ENCODE measurements at regions not wholly inside any gene's neighbourhood (a gene's known extent, or its start where the extent isn't known, plus 50 kb on each side); places are given as distances from the start of the nearest gene placed in this dataset.

- ChIA-PET CTCF (ENCODE audit: low intra/inter-chr PET ratio) (no interaction called here), POLR2A (no interaction called here)
- no peak overlapping the region for H3K9ac ChIP-seq (ENCODE audit: insufficient read depth in 1 of 2, low read depth in 2 of 2, low read length in 2 of 2)
- no peak overlapping the region for H3K4me2 ChIP-seq (ENCODE audit: insufficient read depth, low read length)
- H3K4me3 ChIP-seq, result no peak overlapping the region
- TF ChIP-seq KHSRP (IDR thresholded peaks at IDR 0.05) (no peak), CBFA2T2 (conservative IDR thresholded peaks at IDR 0.05) (no peak), POLR2H (tag; IDR thresholded peaks at IDR 0.05; ENCODE audit: low read depth) (no peak), ETS2 (tag; IDR thresholded peaks at IDR 0.05; ENCODE audit: borderline replicate concordance, poor library complexity, severe bottlenecking) (no peak), NR1H2 (CRISPR knock-in tag; IDR thresholded peaks at IDR 0.05) (no peak), TAL1 (IDR thresholded peaks at IDR 0.05) (no peak), CCNT2 (IDR thresholded peaks at IDR 0.05; ENCODE audit: borderline replicate concordance, extremely low read depth, insufficient read length, low read depth, low read length) (no peak), ZNF354B (CRISPR knock-in tag; IDR thresholded peaks at IDR 0.05) (no peak)
- 0% methylated on average over 2 of the region's 2 CpGs for WGBS (ENCODE audit: insufficient coverage, low coverage, missing lambda C conversion rate)
- H4K20me1 ChIP-seq (replicated peaks; ENCODE audit: control insufficient read depth, insufficient read depth, low read length), result no peaks in the 10 kb centered on the region
- no peaks in the 10 kb centered on the region for H3K27me3 ChIP-seq (ENCODE audit: control insufficient read depth in 2 of 2, insufficient read depth in 2 of 2, low read length in 2 of 2)
- DNase-seq (ENCODE audit: extremely low read depth in 1 of 4, low spot score in 3 of 4) (no peak), ATAC-seq (no peak), FAIRE-seq (no peak)
- no peaks in the 10 kb centered on the region for H3K9me3 ChIP-seq (replicated peaks; ENCODE audit: control insufficient read depth, insufficient read depth, low read depth, low read length)
- H3K36me3 ChIP-seq (ENCODE audit: control insufficient read depth, insufficient read depth, low read length), result no peaks in the 10 kb centered on the region
- no TSS peak for BruUV-seq (replicated peaks)
- intact Hi-C loops (cut with micrococcal nuclease) (no loop called here), in situ Hi-C loops (cut with MboI) (no loop called here)
- no peaks in the 10 kb centered on the region for H3K9me1 ChIP-seq (ENCODE audit: control insufficient read depth, insufficient read depth, low read length)
- no peak overlapping the region for H3K27ac ChIP-seq (ENCODE audit: extremely low read depth, low read depth, low read length)
- no peaks in the 10 kb centered on the region for H3K79me2 ChIP-seq (ENCODE audit: control insufficient read depth, insufficient read depth, low read length)
- no peaks in the 10 kb centered on the region for H3K4me1 ChIP-seq (replicated peaks in 1 of 2; ENCODE audit: control insufficient read depth in 2 of 2, insufficient read depth in 2 of 2, low read length in 2 of 2)
- no peak overlapping the region for H2AFZ ChIP-seq (ENCODE audit: low read depth, low read length)
These were observed 246.5 kb upstream of the MDFIC2 start for GRCh38 chr3:70558956-70559355.

GRCh38 chr3:70557976-70558375 is 245.5 kb upstream of the MDFIC2 start:
- ChIA-PET POLR2A (no interaction called here), CTCF (ENCODE audit: low intra/inter-chr PET ratio) (no interaction called here)
- DNase-seq (ENCODE audit: extremely low read depth in 1 of 4, low spot score in 3 of 4) (no peak), FAIRE-seq (no peak), ATAC-seq (no peak)
- Histone ChIP-seq H3K27me3 (ENCODE audit: control insufficient read depth in 2 of 2, insufficient read depth in 2 of 2, low read length in 2 of 2) (no peaks in the 10 kb centered on the region), H3K36me3 (ENCODE audit: control insufficient read depth, insufficient read depth, low read length) (no peaks in the 10 kb centered on the region), H3K9me3 (replicated peaks; ENCODE audit: control insufficient read depth, insufficient read depth, low read depth, low read length) (no peaks in the 10 kb centered on the region), H3K4me3 (no peak overlapping the region), H4K20me1 (replicated peaks; ENCODE audit: control insufficient read depth, insufficient read depth, low read length) (no peaks in the 10 kb centered on the region), H3K27ac (ENCODE audit: extremely low read depth, low read depth, low read length) (no peak overlapping the region), H3K9me1 (ENCODE audit: control insufficient read depth, insufficient read depth, low read length) (no peaks in the 10 kb centered on the region), H3K4me1 (replicated peaks in 1 of 2; ENCODE audit: control insufficient read depth in 2 of 2, insufficient read depth in 2 of 2, low read length in 2 of 2) (no peaks in the 10 kb centered on the region), H3K4me2 (ENCODE audit: insufficient read depth, low read length) (no peak overlapping the region), H3K9ac (ENCODE audit: insufficient read depth in 1 of 2, low read depth in 2 of 2, low read length in 2 of 2) (no peak overlapping the region), H2AFZ (ENCODE audit: low read depth, low read length) (no peak overlapping the region), H3K79me2 (ENCODE audit: control insufficient read depth, insufficient read depth, low read length) (no peaks in the 10 kb centered on the region)
- in situ Hi-C loops (cut with MboI), result no loop called here
- no TSS peak for BruUV-seq (replicated peaks)
- intact Hi-C loops (cut with micrococcal nuclease), result no loop called here
- WGBS (ENCODE audit: insufficient coverage, low coverage, missing lambda C conversion rate), result 0% methylated on average over 2 of the region's 2 CpGs
- TF ChIP-seq PHF8 (IDR thresholded peaks at IDR 0.05; ENCODE audit: borderline replicate concordance, low read length) (no peak), NR4A1 (CRISPR knock-in tag; IDR thresholded peaks at IDR 0.05) (no peak), NR4A1 (tag; IDR thresholded peaks at IDR 0.05) (no peak), ERF (CRISPR knock-in tag; IDR thresholded peaks at IDR 0.05) (no peak)
